ENCODE measurements at regions not wholly inside any gene's neighbourhood (a gene's known extent, or its start where the extent isn't known, plus 50 kb on each side); places are given as distances from the start of the nearest gene placed in this dataset.

DNA sequence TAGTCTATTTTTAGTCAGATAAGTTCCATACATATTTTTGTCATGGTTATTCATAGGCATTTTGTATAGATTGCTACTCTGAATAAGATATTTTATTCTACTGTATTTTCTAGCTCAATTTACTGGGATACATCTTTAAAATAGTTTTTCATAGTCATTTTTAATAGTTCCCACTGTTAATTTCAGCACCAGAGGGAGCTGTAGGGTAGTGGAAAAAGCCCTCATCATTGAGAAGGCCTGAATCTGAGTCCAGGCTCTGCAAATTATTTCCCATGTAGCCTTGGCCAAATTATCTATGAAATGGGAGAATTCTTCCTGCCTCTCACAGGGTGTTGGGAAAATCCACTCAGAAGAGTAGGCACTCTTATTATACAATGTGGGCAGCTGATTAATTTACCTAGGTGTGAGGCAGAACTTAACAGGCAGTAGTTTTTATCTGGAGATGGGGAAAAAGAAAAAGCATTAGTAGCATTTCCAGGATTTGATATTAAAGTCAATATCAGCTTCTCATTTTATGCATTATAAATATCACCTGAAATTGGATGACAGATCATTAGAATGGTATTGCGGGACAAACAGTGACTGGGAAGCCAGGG, 102.9 kb upstream of the PAQR3 start:
- peak; percentile 42 for TF ChIP-seq CTCF (IDR thresholded peaks at IDR 0.05)
- H3K27ac Mint-ChIP-seq: no peak overlapping the region
- no peaks in the 10 kb centered on the region for H3K9me3 Mint-ChIP-seq
- no peaks in the 10 kb centered on the region for H3K27me3 Mint-ChIP-seq (ENCODE audit: low read depth, poor library complexity)
- H3K36me3 Mint-ChIP-seq (ENCODE audit: low read depth): no peaks in the 10 kb centered on the region
- H3K4me3 Mint-ChIP-seq: no peak overlapping the region
- no peak for DNase-seq
- H3K4me1 Mint-ChIP-seq: peaks cover 5% of the 10 kb centered on the region

GRCh38 chr4:79034544-79034943, 95.3 kb upstream of the PAQR3 start:
- Mint-ChIP-seq H3K27ac (no peak overlapping the region), H3K27me3 (ENCODE audit: low read depth, poor library complexity) (no peaks in the 10 kb centered on the region)

DNA sequence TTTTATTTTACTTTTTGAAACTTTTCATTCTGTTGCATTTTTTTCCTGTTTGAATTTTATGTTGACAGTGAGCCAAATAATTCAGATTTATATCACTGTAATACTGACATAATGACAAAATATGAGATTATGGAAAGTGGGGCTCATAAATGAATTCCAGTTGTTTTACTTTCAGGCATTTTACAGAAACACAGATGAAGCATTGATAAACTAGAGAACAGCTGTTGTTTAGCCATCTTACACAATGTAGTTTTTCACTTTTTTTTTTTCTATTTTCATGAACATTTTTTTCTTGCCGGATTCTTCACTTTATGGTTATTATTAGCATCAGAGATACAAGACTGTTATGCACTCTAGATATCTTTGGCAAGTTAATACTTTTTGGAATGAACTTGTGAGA, 91.7 kb upstream of the PAQR3 start:
- no peaks in the 10 kb centered on the region for H3K36me3 Mint-ChIP-seq (ENCODE audit: low read depth)
- H3K4me1 Mint-ChIP-seq: no peaks in the 10 kb centered on the region
- H3K27me3 Mint-ChIP-seq (ENCODE audit: low read depth, poor library complexity): no peaks in the 10 kb centered on the region
- no peak for DNase-seq
- H3K4me3 Mint-ChIP-seq: no peak overlapping the region
- no peak overlapping the region for H3K27ac Mint-ChIP-seq
- TF ChIP-seq CTCF (IDR thresholded peaks at IDR 0.05): no peak
- no peaks in the 10 kb centered on the region for H3K9me3 Mint-ChIP-seq

More at GRCh38 chr4:79034544-79034943, 95.3 kb upstream of the PAQR3 start:
- Mint-ChIP-seq H3K9me3 (no peaks in the 10 kb centered on the region), H3K36me3 (ENCODE audit: low read depth) (no peaks in the 10 kb centered on the region), H3K4me3 (no peak overlapping the region), H3K4me1 (no peaks in the 10 kb centered on the region)
- TF ChIP-seq CTCF (IDR thresholded peaks at IDR 0.05): no peak
- DNase-seq: no peak

DNA sequence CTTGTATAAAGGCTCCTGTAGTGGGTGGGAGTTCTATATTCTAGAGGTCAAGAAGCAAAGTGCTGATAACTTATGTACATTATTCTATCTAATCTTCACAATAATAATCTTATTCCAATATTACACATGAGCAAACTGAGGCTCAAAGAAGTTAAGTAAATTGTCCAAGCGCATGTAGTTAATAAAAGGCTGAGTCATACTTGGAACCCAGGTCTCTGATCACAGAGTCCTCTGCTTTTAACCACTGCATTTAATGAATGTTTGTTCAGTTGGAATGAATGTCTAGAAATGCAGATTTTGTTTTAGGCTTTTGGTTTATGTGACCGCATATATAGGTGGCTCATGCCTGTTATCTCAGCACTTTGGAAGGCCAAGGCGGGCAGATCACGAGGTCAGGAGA, 88.4 kb upstream of the PAQR3 start:
- no peak for TF ChIP-seq CTCF (IDR thresholded peaks at IDR 0.05)
- H3K4me3 Mint-ChIP-seq: no peak overlapping the region
- peaks cover 8% of the 10 kb centered on the region for H3K27me3 Mint-ChIP-seq (ENCODE audit: low read depth, poor library complexity)
- H3K4me1 Mint-ChIP-seq: no peaks in the 10 kb centered on the region
- no peak for DNase-seq
- no peak overlapping the region for H3K27ac Mint-ChIP-seq
- no peaks in the 10 kb centered on the region for H3K36me3 Mint-ChIP-seq (ENCODE audit: low read depth)
- H3K9me3 Mint-ChIP-seq: no peaks in the 10 kb centered on the region

GRCh38 chr4:79025170-79025569, 85.9 kb upstream of the PAQR3 start:
- Mint-ChIP-seq H3K27me3 (ENCODE audit: low read depth, poor library complexity) (peaks cover 12% of the 10 kb centered on the region), H3K36me3 (ENCODE audit: low read depth) (no peaks in the 10 kb centered on the region), H3K4me3 (no peak overlapping the region), H3K9me3 (no peaks in the 10 kb centered on the region), H3K4me1 (no peaks in the 10 kb centered on the region), H3K27ac (no peak overlapping the region)
- no peak for TF ChIP-seq CTCF (IDR thresholded peaks at IDR 0.05)
- DNase-seq: no peak
